ENCODE measurements at regions not wholly inside any gene's neighbourhood (a gene's known extent, or its start where the extent isn't known, plus 50 kb on each side); places are given as distances from the start of the nearest gene placed in this dataset.

- intact Hi-C loops (cut with DNase I) = no loop called here
- no peaks in the 10 kb centered on the region for H3K4me1 ChIP-seq
- no peaks in the 10 kb centered on the region for H3K27me3 ChIP-seq
- DNase-seq (ENCODE audit: extremely low spot score) = no peak
- no peaks in the 10 kb centered on the region for H3K36me3 ChIP-seq
- H3K27ac ChIP-seq (replicated peaks in 1 of 4) = no peak overlapping the region
- WGBS = 77% methylated on average over 5 of the region's 5 CpGs
- no peak overlapping the region for H3K4me3 ChIP-seq
- no peaks in the 10 kb centered on the region for H3K9me3 ChIP-seq
- TF ChIP-seq POLR2AphosphoS5 (IDR thresholded peaks at IDR 0.05) (no peak), POLR2A (IDR thresholded peaks at IDR 0.05; ENCODE audit: low read depth) (no peak), EP300 (IDR thresholded peaks at IDR 0.05) (no peak)
- TF ChIP-seq, protein P1, sequence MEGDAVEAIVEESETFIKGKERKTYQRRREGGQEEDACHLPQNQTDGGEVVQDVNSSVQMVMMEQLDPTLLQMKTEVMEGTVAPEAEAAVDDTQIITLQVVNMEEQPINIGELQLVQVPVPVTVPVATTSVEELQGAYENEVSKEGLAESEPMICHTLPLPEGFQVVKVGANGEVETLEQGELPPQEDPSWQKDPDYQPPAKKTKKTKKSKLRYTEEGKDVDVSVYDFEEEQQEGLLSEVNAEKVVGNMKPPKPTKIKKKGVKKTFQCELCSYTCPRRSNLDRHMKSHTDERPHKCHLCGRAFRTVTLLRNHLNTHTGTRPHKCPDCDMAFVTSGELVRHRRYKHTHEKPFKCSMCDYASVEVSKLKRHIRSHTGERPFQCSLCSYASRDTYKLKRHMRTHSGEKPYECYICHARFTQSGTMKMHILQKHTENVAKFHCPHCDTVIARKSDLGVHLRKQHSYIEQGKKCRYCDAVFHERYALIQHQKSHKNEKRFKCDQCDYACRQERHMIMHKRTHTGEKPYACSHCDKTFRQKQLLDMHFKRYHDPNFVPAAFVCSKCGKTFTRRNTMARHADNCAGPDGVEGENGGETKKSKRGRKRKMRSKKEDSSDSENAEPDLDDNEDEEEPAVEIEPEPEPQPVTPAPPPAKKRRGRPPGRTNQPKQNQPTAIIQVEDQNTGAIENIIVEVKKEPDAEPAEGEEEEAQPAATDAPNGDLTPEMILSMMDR (IDR thresholded peaks at IDR 0.05) = no peak
Observed at GRCh38 chr2:14256890-14257289, 375.6 kb upstream of the LRATD1 start.

GRCh38 chr2:14257801-14258507 lies 374.6 kb upstream of the LRATD1 start:
- H3K27ac ChIP-seq (replicated peaks in 1 of 4) = no peak overlapping the region
- no peaks in the 10 kb centered on the region for H3K4me1 ChIP-seq
- TF ChIP-seq, protein P1 (IDR thresholded peaks at IDR 0.05) = no peak
- TF ChIP-seq POLR2A (IDR thresholded peaks at IDR 0.05; ENCODE audit: low read depth) (no peak), POLR2AphosphoS5 (IDR thresholded peaks at IDR 0.05) (no peak), EP300 (IDR thresholded peaks at IDR 0.05) (no peak)
- no peaks in the 10 kb centered on the region for H3K9me3 ChIP-seq
- no peak overlapping the region for H3K4me3 ChIP-seq
- no peaks in the 10 kb centered on the region for H3K27me3 ChIP-seq
- intact Hi-C loops (cut with DNase I) = no loop called here
- DNase-seq (ENCODE audit: extremely low spot score) = no peak
- H3K36me3 ChIP-seq = no peaks in the 10 kb centered on the region

DNA sequence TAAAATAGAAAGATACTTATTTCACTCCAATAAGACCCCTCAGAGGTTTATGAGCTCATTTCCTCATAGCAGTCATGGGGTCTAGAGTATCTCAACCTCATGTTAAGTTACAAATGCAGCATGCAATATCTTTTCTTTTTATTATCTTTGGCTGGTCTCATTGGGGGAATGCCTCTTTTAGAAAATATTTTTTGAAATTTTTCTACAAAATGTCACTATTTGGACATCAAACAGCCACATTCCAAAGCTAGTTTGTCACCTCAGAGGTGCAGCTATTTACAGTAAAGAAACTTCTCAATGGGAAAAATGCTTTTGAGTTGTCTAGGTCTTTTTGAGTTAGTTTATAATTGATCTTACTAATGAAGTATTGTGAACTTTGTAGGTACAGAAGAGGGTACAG lies 370.7 kb upstream of the LRATD1 start:
- Histone ChIP-seq H3K36me3 (no peaks in the 10 kb centered on the region), H3K4me1 (no peaks in the 10 kb centered on the region), H3K4me3 (no peak overlapping the region), H3K27ac (replicated peaks in 1 of 4) (no peak overlapping the region), H3K9me3 (no peaks in the 10 kb centered on the region), H3K27me3 (no peaks in the 10 kb centered on the region)
- no peak for DNase-seq (ENCODE audit: extremely low spot score)
- intact Hi-C loops (cut with DNase I) = no loop called here
- TF ChIP-seq POLR2A (IDR thresholded peaks at IDR 0.05; ENCODE audit: low read depth) = no peak
- TF ChIP-seq, protein P1 (IDR thresholded peaks at IDR 0.05) = no peak
- TF ChIP-seq EP300 (IDR thresholded peaks at IDR 0.05) = no peak
- no peak for TF ChIP-seq POLR2AphosphoS5 (IDR thresholded peaks at IDR 0.05)

DNA sequence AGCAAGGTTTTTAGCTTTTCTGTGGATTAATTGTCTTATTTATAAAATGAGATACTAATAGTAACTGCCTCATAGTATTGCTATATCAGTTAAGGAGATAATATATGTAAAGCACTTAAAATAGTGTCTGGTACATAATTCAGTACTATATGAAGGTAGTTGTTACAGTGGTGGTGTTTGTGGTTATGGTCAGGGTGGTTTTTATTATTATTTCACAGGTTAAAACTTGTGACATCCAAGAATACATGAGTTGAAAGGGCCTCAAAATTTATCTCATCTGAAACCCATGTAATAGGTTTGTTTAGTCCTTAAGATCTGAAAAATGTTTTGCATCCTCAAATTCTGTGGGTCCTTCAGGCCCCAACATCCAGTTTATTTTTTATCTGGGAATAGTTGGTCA lies 369.5 kb upstream of the LRATD1 start:
- H3K27me3 ChIP-seq = no peaks in the 10 kb centered on the region
- no peak for DNase-seq (ENCODE audit: extremely low spot score)
- TF ChIP-seq EP300 (IDR thresholded peaks at IDR 0.05) (no peak), POLR2A (IDR thresholded peaks at IDR 0.05; ENCODE audit: low read depth) (no peak), POLR2AphosphoS5 (IDR thresholded peaks at IDR 0.05) (no peak)
- TF ChIP-seq, protein P1 (IDR thresholded peaks at IDR 0.05) = no peak
- no peaks in the 10 kb centered on the region for H3K9me3 ChIP-seq
- no peaks in the 10 kb centered on the region for H3K36me3 ChIP-seq
- intact Hi-C loops (cut with DNase I) = no loop called here
- H3K4me1 ChIP-seq = no peaks in the 10 kb centered on the region
- no peak overlapping the region for H3K4me3 ChIP-seq
- no peak overlapping the region for H3K27ac ChIP-seq (replicated peaks in 1 of 4)

- Histone ChIP-seq H3K4me1 (no peaks in the 10 kb centered on the region), H3K9me3 (no peaks in the 10 kb centered on the region), H3K27me3 (no peaks in the 10 kb centered on the region), H3K36me3 (no peaks in the 10 kb centered on the region), H3K4me3 (no peak overlapping the region), H3K27ac (replicated peaks in 1 of 4) (no peak overlapping the region)
- 84% methylated on average over 5 of the region's 5 CpGs for WGBS
- TF ChIP-seq POLR2A (IDR thresholded peaks at IDR 0.05; ENCODE audit: low read depth) = no peak
- TF ChIP-seq EP300 (IDR thresholded peaks at IDR 0.05) = no peak
- TF ChIP-seq, protein P1 (IDR thresholded peaks at IDR 0.05) = no peak
- no peak for TF ChIP-seq POLR2AphosphoS5 (IDR thresholded peaks at IDR 0.05)
- DNase-seq (ENCODE audit: extremely low spot score) = no peak
- intact Hi-C loops (cut with DNase I) = no loop called here
Observed at GRCh38 chr2:14270036-14270582, 362.4 kb upstream of the LRATD1 start.
